ENCODE measurements at regions not wholly inside any gene's neighbourhood (a gene's known extent, or its start where the extent isn't known, plus 50 kb on each side); places are given as distances from the start of the nearest gene placed in this dataset.

DNA sequence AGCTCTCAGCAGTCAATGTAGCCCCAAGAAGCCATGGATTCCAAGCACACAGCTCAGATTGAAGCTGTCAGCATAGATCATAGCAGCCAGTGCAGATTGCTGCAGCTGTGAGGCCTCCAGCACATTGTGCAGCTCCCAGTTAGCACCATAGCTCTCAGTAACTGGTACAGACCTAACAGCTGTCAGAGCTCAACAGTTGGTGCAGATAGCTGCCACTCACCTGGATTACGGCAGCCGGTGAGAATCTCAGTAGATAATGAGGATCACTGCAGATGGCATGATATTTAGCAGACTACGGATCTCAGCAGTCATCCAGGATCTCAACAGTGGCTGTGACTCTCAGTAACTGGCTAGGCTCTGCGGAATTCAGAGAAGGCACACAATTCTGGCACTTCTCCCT lies 500.4 kb downstream of the TUSC1 start:
- TF ChIP-seq, protein P1, sequence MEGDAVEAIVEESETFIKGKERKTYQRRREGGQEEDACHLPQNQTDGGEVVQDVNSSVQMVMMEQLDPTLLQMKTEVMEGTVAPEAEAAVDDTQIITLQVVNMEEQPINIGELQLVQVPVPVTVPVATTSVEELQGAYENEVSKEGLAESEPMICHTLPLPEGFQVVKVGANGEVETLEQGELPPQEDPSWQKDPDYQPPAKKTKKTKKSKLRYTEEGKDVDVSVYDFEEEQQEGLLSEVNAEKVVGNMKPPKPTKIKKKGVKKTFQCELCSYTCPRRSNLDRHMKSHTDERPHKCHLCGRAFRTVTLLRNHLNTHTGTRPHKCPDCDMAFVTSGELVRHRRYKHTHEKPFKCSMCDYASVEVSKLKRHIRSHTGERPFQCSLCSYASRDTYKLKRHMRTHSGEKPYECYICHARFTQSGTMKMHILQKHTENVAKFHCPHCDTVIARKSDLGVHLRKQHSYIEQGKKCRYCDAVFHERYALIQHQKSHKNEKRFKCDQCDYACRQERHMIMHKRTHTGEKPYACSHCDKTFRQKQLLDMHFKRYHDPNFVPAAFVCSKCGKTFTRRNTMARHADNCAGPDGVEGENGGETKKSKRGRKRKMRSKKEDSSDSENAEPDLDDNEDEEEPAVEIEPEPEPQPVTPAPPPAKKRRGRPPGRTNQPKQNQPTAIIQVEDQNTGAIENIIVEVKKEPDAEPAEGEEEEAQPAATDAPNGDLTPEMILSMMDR (conservative IDR thresholded peaks at IDR 0.05; ENCODE audit: low read depth, low read length): no peak
- no peak for TF ChIP-seq MAZ (IDR thresholded peaks at IDR 0.05; ENCODE audit: borderline replicate concordance, low read depth, low read length)
- no peak for TF ChIP-seq ELK1 (IDR thresholded peaks at IDR 0.05; ENCODE audit: borderline replicate concordance, low read depth, low read length)

Data from IMR-90 (cell line).